ENCODE measurements at regions not wholly inside any gene's neighbourhood (a gene's known extent, or its start where the extent isn't known, plus 50 kb on each side); places are given as distances from the start of the nearest gene placed in this dataset.

DNA sequence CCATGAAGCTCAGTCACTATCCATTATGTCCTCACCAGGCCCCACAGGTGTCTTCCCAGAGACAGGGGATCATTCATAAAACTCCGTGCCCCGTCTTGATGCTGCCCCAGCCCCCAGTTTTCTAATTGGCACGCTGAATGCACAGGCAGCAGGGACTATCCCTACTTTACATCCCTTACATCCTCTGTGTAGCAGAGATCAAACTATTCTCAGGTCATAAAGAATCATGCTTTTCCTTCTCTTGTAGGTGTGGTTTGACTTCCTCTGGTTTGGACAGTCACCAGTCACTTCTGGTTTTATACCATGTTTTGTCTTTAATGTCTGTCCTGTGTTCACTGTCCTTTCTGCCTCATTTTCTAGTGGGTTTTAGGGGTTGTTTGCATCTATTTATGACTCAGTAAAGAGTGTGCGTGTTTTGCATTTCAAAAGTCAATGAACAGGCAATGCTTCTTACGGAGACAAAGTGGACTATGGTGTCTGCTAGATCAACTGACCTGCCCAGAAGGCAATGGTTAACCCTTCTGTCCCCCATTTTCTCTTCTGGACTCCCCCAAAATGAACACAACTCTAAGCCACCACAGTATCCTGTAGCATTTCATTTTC, 140.4 kb upstream of the NPVF start:
- no peak for TF ChIP-seq POLR2A (IDR thresholded peaks at IDR 0.05; ENCODE audit: low read length)
- TF ChIP-seq GATA1 (IDR thresholded peaks at IDR 0.05; ENCODE audit: low read depth, low read length) = no peak

All from erythroblast (primary cell).